SK-N-SH (cell line): ENCODE measurements at regions not wholly inside any gene's neighbourhood (a gene's known extent, or its start where the extent isn't known, plus 50 kb on each side); places are given as distances from the start of the nearest gene placed in this dataset.

ENCODE experiments used
- CTCF ChIA-PET: fragments of 300-600, 350-600 bp; formaldehyde crosslinking; extraction: SDS; loops from one replicate; lab custom pipeline; 2021; lab: Yijun Ruan, JAX
- POLR2A ChIA-PET: fragments of 350-600 bp; sonication (Branson Sonifier 250); formaldehyde crosslinking; extraction: SDS; loops from one replicate; lab custom pipeline; 2020; ENCODE audit warnings: antibody characterized with exemption, inconsistent platforms; lab: Yijun Ruan, JAX
- DNase-seq: peaks from one replicate; pipeline ENCODE4 v3.0.0; 2012
- H2AFZ ChIP-seq: fragments of 200-600 bp; sonication (generic); 2 replicates; pipeline ENCODE4 v1.8.1; 2016; ENCODE audit warnings: antibody characterized with exemption, mild to moderate bottlenecking, low read depth
- H3F3A ChIP-seq: fragments of 200-600 bp; sonication (generic); replicated peaks from 2 replicates; pipeline ENCODE3; 2016; ENCODE audit warnings: antibody characterized with exemption, mild to moderate bottlenecking; ENCODE audit not compliant: insufficient read depth
- H3K27ac ChIP-seq, 2 experiments: fragments of 200-500 bp in 1 of 2; fragments of 200-600 bp in 1 of 2; sonication (Bioruptor generic) in 1 of 2; sonication (generic), shearing (Covaris generic) in 1 of 2; 2 replicates each; pipeline versions ENCODE4 v1.5.1 to v1.6.1; 2014 to 2016; ENCODE audit warnings: low read depth in 2 of 2, inconsistent platforms in 1 of 2, low read length in 1 of 2, mild to moderate bottlenecking in 1 of 2, mixed read lengths in 1 of 2
- H3K27me3 ChIP-seq: fragments of 200-600 bp; sonication (generic), shearing (Covaris generic); 2 replicates; pipeline ENCODE4 v1.6.1; 2016; ENCODE audit warnings: mixed run types; ENCODE audit not compliant: insufficient read depth
- H3K36me3 ChIP-seq, 2 experiments: fragments of 200-500 bp in 1 of 2; fragments of 200-600 bp in 1 of 2; sonication (Bioruptor generic) in 1 of 2; sonication (generic) in 1 of 2; replicated peaks in 1 of 2; 2 replicates each; pipeline versions ENCODE3 to v1.5.1; 2014 to 2016; ENCODE audit warnings: low read length in 1 of 2, mild to moderate bottlenecking in 1 of 2; ENCODE audit not compliant: insufficient read depth in 2 of 2, control insufficient read depth in 1 of 2
- H3K4me1 ChIP-seq, 2 experiments: fragments of 200-500 bp in 1 of 2; fragments of 200-600 bp in 1 of 2; sonication (Bioruptor generic) in 1 of 2; sonication (generic), shearing (Covaris generic) in 1 of 2; 2 replicates each; pipeline versions ENCODE4 v1.5.1 to v1.6.1; 2014 to 2016; ENCODE audit warnings: low read depth in 1 of 2, low read length in 1 of 2, mixed run types in 1 of 2; ENCODE audit not compliant: insufficient read depth in 2 of 2, control insufficient read depth in 1 of 2
- H3K4me2 ChIP-seq: fragments of 200-600 bp; sonication (generic), shearing (Covaris generic); 2 replicates; pipeline ENCODE4 v1.6.1; 2017; ENCODE audit warnings: mixed run types
- H3K4me3 ChIP-seq, 2 experiments: fragments of 200-500 bp in 1 of 2; fragments of 200-600 bp in 1 of 2; sonication (Bioruptor generic) in 1 of 2; sonication (generic), shearing (Covaris generic) in 1 of 2; 2 replicates each; pipeline versions ENCODE4 v1.5.1 to v1.8.1; 2014 to 2016; ENCODE audit warnings: low read depth in 2 of 2, inconsistent platforms in 1 of 2, low read length in 1 of 2, mild to moderate bottlenecking in 1 of 2, mixed read lengths in 1 of 2, moderate library complexity in 1 of 2
- H3K79me2 ChIP-seq: fragments of 200-600 bp; sonication (generic); 2 replicates; pipeline ENCODE4 v1.8.1; 2017; ENCODE audit warnings: mild to moderate bottlenecking; ENCODE audit not compliant: insufficient read depth
- H3K9ac ChIP-seq: fragments of 200-600 bp; sonication (generic); 2 replicates; pipeline ENCODE4 v1.6.1; 2017; ENCODE audit warnings: mixed run types
- H3K9me2 ChIP-seq: fragments of 200-600 bp; sonication (generic); 2 replicates; pipeline ENCODE4 v1.6.1; 2017; ENCODE audit warnings: mixed run types
- H3K9me3 ChIP-seq: fragments of 200-600 bp; sonication (generic); 2 replicates; pipeline ENCODE4 v1.6.1; 2017; ENCODE audit warnings: mixed run types, mild to moderate bottlenecking, moderate library complexity
- H4K20me1 ChIP-seq: fragments of 200-600 bp; sonication (generic); 2 replicates; pipeline ENCODE4 v1.6.1; 2017; ENCODE audit warnings: mild to moderate bottlenecking, mixed run types; ENCODE audit not compliant: insufficient read depth
- ELF1 ChIP-seq: IDR thresholded peaks from 2 replicates; pipeline ENCODE4 v1.4.0; 2012
- EZH2phosphoT487 ChIP-seq: fragments of 200-600 bp; sonication (generic); IDR thresholded peaks from 2 replicates; pipeline ENCODE4 v1.6.1; 2017; ENCODE audit warnings: low read depth, mixed run types, mild to moderate bottlenecking, antibody characterized with exemption, moderate library complexity, borderline replicate concordance
- FOXJ3 ChIP-seq: sonication (generic); formaldehyde crosslinking; IDR thresholded peaks from 2 replicates; pipeline ENCODE4 v1.5.1; 2020; ENCODE audit warnings: mild to moderate bottlenecking, missing genetic modification reagents
- GABPA ChIP-seq: IDR thresholded peaks from 2 replicates; pipeline ENCODE4 v1.4.0; 2012; ENCODE audit warnings: low read depth, mild to moderate bottlenecking
- JUND ChIP-seq: IDR thresholded peaks from 2 replicates; pipeline ENCODE4 v1.4.0; 2012
- RAD21 ChIP-seq: IDR thresholded peaks from 2 replicates; pipeline ENCODE4 v1.6.1; 2012; ENCODE audit warnings: mild to moderate bottlenecking, low read length
- RXRA ChIP-seq: IDR thresholded peaks from 2 replicates; pipeline ENCODE4 v1.4.0; 2012; ENCODE audit warnings: low read depth, mild to moderate bottlenecking, borderline replicate concordance
- SMC3 ChIP-seq: IDR thresholded peaks from 2 replicates; pipeline ENCODE4 v1.6.1; 2012; ENCODE audit warnings: low read depth, low read length, improper control_type of control experiment
- TEAD4 ChIP-seq: IDR thresholded peaks from 2 replicates; pipeline ENCODE4 v1.4.0; 2012; ENCODE audit warnings: mild to moderate bottlenecking, borderline replicate concordance; ENCODE audit not compliant: insufficient read depth
- WGBS: methylation state at CpG from one replicate; pipeline ENCODE4 v1.1.6; 2017; ENCODE audit warnings: low lambda C conversion rate; 5-methylcytosine and 5-hydroxymethylcytosine counted together
- TF ChIP-seq, protein P1 (sequence below): fragments of 200-600 bp; sonication (generic); IDR thresholded peaks from 2 replicates; pipeline ENCODE4 v1.6.1; 2017; ENCODE audit warnings: antibody characterized with exemption, mild to moderate bottlenecking, moderate library complexity
- TF ChIP-seq, protein P2 (sequence below): IDR thresholded peaks from 2 replicates; pipeline ENCODE4 v1.4.0; 2012; ENCODE audit warnings: low read depth, borderline replicate concordance

DNA sequence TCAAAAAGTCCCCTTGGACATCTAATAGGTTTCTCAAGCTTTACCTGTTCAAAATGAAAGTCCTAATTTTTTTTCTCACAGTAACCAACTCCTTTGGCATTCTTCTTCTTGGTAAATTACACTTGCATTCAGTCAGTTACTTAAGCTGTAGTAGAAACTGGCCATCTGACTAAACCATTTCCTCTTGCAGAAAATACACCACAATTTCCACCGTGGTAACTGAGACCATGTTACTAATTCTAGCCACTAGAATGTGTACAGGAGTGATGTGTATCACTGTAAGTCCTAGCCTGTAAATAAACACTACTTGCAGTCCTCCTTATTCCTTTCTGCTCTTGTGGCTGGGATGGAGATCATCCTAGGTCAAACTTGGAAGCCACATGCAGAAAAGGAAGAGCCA lies 965.4 kb upstream of the TMPRSS15 start:
- no peaks in the 10 kb centered on the region for H3K79me2 ChIP-seq
- H3K27me3 ChIP-seq = no peaks in the 10 kb centered on the region
- H2AFZ ChIP-seq = no peak overlapping the region
- no peak for DNase-seq
- H3F3A ChIP-seq = no peaks in the 10 kb centered on the region
- no peak overlapping the region for H3K4me3 ChIP-seq
- H3K36me3 ChIP-seq = no peaks in the 10 kb centered on the region
- no peaks in the 10 kb centered on the region for H4K20me1 ChIP-seq
- H3K4me1 ChIP-seq = no peaks in the 10 kb centered on the region
- no peak overlapping the region for H3K4me2 ChIP-seq
- no peak overlapping the region for H3K27ac ChIP-seq
- ChIA-PET CTCF (no interaction called here), POLR2A (no interaction called here)
- TF ChIP-seq RXRA (no peak), SMC3 (no peak)
- TF ChIP-seq, protein P1, sequence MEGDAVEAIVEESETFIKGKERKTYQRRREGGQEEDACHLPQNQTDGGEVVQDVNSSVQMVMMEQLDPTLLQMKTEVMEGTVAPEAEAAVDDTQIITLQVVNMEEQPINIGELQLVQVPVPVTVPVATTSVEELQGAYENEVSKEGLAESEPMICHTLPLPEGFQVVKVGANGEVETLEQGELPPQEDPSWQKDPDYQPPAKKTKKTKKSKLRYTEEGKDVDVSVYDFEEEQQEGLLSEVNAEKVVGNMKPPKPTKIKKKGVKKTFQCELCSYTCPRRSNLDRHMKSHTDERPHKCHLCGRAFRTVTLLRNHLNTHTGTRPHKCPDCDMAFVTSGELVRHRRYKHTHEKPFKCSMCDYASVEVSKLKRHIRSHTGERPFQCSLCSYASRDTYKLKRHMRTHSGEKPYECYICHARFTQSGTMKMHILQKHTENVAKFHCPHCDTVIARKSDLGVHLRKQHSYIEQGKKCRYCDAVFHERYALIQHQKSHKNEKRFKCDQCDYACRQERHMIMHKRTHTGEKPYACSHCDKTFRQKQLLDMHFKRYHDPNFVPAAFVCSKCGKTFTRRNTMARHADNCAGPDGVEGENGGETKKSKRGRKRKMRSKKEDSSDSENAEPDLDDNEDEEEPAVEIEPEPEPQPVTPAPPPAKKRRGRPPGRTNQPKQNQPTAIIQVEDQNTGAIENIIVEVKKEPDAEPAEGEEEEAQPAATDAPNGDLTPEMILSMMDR = no peak
- no peaks in the 10 kb centered on the region for H3K9me2 ChIP-seq
- H3K9ac ChIP-seq = no peak overlapping the region
- 0% methylated on average over 1 of the region's 1 CpG for WGBS
- no peaks in the 10 kb centered on the region for H3K9me3 ChIP-seq

DNA sequence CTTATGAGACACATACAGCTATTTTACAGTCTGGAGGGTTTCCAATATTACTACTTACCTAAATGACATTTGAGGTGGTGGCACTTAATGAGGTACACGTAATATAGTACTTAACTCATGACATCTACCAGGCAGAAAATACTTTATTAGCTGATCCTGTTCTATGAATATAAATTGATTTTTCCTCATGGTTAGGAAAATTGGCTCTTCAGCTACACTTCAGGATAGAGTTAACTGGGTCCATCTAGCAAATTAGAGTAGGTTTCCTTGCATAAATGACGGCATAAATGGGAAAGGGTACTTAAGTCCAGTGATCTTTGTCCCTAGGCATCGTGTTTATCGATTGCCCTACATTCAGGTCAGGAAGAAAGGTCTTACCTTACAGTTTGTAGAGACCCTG lies 988.8 kb upstream of the TMPRSS15 start:
- H3K36me3 ChIP-seq = no peaks in the 10 kb centered on the region
- 7% methylated on average over 4 of the region's 4 CpGs for WGBS
- H3K27me3 ChIP-seq = no peaks in the 10 kb centered on the region
- no peaks in the 10 kb centered on the region for H3K79me2 ChIP-seq
- no peaks in the 10 kb centered on the region for H3F3A ChIP-seq
- H3K9ac ChIP-seq = no peak overlapping the region
- ChIA-PET POLR2A (no interaction called here), CTCF (no interaction called here)
- H3K9me3 ChIP-seq = no peaks in the 10 kb centered on the region
- H3K9me2 ChIP-seq = no peaks in the 10 kb centered on the region
- TF ChIP-seq, protein P1 = no peak
- TF ChIP-seq GABPA = no peak
- no peak for TF ChIP-seq RXRA
- no peak for TF ChIP-seq TEAD4
- no peak for TF ChIP-seq EZH2phosphoT487
- no peak for TF ChIP-seq RAD21
- TF ChIP-seq FOXJ3 = no peak
- TF ChIP-seq SMC3 = no peak
- TF ChIP-seq, protein P2, sequence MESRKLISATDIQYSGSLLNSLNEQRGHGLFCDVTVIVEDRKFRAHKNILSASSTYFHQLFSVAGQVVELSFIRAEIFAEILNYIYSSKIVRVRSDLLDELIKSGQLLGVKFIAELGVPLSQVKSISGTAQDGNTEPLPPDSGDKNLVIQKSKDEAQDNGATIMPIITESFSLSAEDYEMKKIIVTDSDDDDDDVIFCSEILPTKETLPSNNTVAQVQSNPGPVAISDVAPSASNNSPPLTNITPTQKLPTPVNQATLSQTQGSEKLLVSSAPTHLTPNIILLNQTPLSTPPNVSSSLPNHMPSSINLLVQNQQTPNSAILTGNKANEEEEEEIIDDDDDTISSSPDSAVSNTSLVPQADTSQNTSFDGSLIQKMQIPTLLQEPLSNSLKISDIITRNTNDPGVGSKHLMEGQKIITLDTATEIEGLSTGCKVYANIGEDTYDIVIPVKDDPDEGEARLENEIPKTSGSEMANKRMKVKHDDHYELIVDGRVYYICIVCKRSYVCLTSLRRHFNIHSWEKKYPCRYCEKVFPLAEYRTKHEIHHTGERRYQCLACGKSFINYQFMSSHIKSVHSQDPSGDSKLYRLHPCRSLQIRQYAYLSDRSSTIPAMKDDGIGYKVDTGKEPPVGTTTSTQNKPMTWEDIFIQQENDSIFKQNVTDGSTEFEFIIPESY = no peak
- TF ChIP-seq ELF1 = no peak
- TF ChIP-seq JUND = no peak
- no peaks in the 10 kb centered on the region for H4K20me1 ChIP-seq
- no peak overlapping the region for H3K4me3 ChIP-seq
- H3K4me1 ChIP-seq = no peaks in the 10 kb centered on the region
- DNase-seq = no peak
- no peak overlapping the region for H2AFZ ChIP-seq
- H3K27ac ChIP-seq = no peak overlapping the region
- no peak overlapping the region for H3K4me2 ChIP-seq
